Astrocyte of the hippocampus (primary cell): ENCODE measurements at regions not wholly inside any gene's neighbourhood (a gene's known extent, or its start where the extent isn't known, plus 50 kb on each side); places are given as distances from the start of the nearest gene placed in this dataset.
A peak's percentile ranks its signal among the peaks of the same experiment; 100 is the strongest.
"Not testable (repeated sequence)": the region's sequence is repeated elsewhere in the genome, so short reads cannot be mapped to it uniquely, and the experiment has no call there.

Source experiments
- DNase-seq: peaks from one replicate; pipeline ENCODE4 v3.0.0; 2011; ENCODE audit warnings: low read depth, low spot score

GRCh38 chr4:103998756-103999155 is 279.0 kb upstream of the TACR3 start:
- no peak for DNase-seq

GRCh38 chr4:103996637-103997036 is 276.9 kb upstream of the TACR3 start:
- peak; percentile 93 for DNase-seq

GRCh38 chr4:103996064-103996463 is 276.3 kb upstream of the TACR3 start:
- DNase-seq: peak; percentile 45

- DNase-seq: peak; percentile 18
Measured at GRCh38 chr4:103994059-103994458, 274.3 kb upstream of the TACR3 start.

- DNase-seq: no peak
Measured at GRCh38 chr4:103982454-103982853, 262.7 kb upstream of the TACR3 start.

GRCh38 chr4:103948244-103949018 is 228.6 kb upstream of the TACR3 start:
- no peak for DNase-seq

GRCh38 chr4:103947617-103948016 is 227.8 kb upstream of the TACR3 start:
- DNase-seq: no peak

GRCh38 chr4:103946621-103947268 is 227.0 kb upstream of the TACR3 start:
- not testable (repeated sequence) for DNase-seq

- no peak for DNase-seq
Measured at GRCh38 chr4:103938488-103938887, 218.7 kb upstream of the TACR3 start.

GRCh38 chr4:103936653-103937145 is 216.9 kb upstream of the TACR3 start:
- DNase-seq: no peak

- DNase-seq: peak; percentile 58
Measured at GRCh38 chr4:103934178-103934789, 214.5 kb upstream of the TACR3 start.

- DNase-seq: no peak
Measured at GRCh38 chr4:103928370-103928769, 208.6 kb upstream of the TACR3 start.

- DNase-seq: no peak
Measured at GRCh38 chr4:103923551-103923950, 203.8 kb upstream of the TACR3 start.

GRCh38 chr4:103918214-103918613 is 198.4 kb upstream of the TACR3 start:
- no peak for DNase-seq

- DNase-seq: peak; percentile 23
Measured at GRCh38 chr4:103915224-103915869, 195.6 kb upstream of the TACR3 start.

- DNase-seq: no peak
Measured at GRCh38 chr4:103907414-103907813, 187.6 kb upstream of the TACR3 start.

- no peak for DNase-seq
Measured at GRCh38 chr4:103904123-103904522, 184.3 kb upstream of the TACR3 start.

- DNase-seq: no peak
Measured at GRCh38 chr4:103902730-103903129, 182.9 kb upstream of the TACR3 start.

GRCh38 chr4:103895876-103896465 is 176.2 kb upstream of the TACR3 start:
- DNase-seq: no peak

- no peak for DNase-seq
Measured at GRCh38 chr4:103892586-103892985, 172.8 kb upstream of the TACR3 start.

GRCh38 chr4:103887191-103887590 is 167.4 kb upstream of the TACR3 start:
- no peak for DNase-seq

GRCh38 chr4:103885152-103885551 is 165.4 kb upstream of the TACR3 start:
- DNase-seq: no peak
